ENCODE measurements at regions not wholly inside any gene's neighbourhood (a gene's known extent, or its start where the extent isn't known, plus 50 kb on each side); places are given as distances from the start of the nearest gene placed in this dataset.

DNA sequence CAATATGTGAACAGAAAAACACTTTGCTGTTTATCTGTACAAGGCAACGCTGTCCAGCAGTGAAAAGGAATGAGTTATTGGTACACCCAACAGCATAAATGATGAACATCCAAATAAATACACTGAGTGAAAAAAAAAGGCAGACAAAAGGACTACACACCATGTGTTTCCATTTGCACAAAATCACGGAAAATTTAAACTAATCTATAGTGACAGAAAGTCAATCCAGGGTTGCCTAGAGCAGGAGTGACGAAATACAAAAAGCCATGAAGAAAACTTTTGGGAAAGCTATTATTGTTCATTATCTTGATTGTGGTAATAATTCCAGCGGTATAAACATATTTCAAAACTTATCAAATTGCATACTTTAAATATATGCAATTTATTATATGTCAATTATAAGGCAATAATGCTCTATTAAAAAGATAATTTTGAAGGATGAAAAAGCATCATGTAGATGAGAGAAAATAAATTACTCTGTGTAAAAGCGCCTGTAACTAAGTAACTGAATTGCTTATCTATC, 578.0 kb upstream of the TMEM132C start:
- no peak for FAIRE-seq

DNA sequence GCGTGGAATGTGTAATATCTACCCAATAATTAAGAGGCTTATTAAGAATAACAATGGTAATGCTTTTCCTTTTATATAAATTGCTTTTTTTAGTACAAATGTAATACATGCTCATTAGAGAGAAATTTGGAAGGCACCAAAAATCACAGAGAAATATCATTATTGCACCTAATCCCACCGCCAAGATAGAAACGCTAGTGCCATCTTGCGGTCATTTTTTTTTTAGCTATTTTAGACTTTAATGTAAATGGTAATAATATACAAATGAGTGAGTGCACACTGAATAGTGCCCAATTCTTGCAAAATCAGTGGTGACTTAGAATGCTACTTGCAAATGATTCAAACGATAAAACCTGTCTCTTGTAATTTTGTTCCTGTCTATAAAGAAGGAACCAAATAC, 576.8 kb upstream of the TMEM132C start:
- FAIRE-seq, result no peak

DNA sequence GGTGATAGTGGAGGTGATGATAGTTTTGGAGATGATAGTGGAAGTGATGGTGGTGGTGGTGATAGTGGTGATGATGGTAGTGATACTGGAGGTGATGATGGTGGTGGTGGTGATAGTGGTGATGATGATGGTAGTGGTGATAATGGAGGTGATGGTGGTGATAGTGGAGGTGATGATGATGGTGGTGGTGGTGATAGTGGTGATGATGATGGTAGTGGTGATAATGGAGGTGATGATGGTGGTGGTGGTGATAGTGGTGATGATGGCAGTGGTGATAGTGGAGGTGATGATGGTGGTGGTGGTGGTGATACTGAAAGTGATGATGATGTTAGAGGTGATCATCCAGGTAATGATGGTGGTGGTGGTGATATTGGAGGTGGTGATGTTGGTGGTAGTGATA, 570.0 kb upstream of the TMEM132C start:
- no peak for FAIRE-seq

DNA sequence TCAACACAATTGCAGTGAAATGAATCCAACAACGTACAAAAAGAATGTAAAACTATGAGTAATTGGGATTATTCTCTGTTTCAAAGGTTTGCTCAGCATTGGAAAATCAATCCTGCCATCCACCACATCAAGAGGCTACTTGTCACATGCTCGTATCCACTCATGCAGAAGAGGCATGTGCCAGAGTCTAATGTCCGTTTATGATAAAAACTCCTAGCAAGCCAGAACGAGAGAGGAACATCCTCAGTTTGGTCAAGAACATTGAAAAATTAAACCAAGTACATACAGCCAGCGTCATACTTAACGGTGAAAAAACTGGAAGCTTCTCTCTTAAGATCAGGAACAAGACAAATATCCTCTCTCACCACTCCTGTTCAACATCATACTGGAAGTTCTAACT, 563.9 kb upstream of the TMEM132C start:
- FAIRE-seq, result no peak

DNA sequence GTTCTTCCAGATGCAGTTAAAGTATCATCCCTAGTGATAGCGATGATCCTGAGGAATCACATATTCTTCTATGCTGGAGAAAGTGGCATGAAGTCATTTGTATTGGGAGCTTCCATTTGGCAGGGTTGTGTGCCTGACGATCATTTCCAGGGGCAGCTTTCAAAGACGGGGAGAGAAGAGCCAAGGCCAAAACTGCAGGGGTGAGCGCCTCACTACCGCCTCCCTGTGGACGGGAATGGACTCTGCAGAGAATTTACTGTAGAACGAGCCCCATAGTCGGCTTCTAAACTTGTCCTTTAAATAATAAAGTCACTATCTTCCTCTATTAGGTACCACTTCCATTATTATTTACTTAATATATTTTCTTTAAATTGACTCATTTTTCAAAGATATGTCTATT, 555.9 kb upstream of the TMEM132C start:
- FAIRE-seq, result no peak

DNA sequence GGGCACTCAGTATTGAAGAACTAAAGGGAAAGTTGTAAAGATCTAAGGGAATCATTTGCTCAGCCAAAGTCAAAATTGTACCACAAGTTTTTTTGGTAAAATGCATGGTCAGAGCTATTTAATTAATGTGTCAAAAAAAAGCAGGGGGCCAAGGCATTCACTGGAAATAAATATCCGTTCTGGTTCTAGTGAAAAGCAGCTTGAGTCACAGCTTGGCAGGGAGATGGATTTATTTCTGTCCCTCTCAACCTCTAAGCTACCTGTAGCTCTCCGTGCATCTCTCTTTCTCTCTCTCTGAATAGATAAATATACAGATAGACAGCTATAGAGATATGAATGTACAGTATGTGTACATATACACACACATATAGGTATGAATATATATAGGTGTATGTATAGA, 554.4 kb upstream of the TMEM132C start:
- FAIRE-seq, result no peak

DNA sequence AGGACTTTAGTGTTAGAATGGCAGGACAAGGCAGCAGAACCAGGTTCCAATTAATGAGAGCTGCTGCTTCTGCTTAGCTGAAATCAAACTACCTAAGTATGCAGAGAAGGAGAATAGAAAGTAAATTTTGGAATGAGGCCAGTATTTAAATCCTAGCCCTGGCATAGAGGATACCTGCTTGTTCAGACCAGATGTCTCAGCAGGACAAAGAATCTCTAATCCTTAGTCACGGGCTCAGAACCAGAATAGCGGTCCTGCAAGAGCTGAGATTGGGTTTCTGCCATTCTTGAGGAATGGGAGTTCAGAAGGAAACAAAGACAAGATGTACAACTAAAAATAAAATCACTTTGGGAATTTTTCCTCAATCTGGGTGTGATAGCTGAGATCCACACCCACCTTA, 550.8 kb upstream of the TMEM132C start:
- FAIRE-seq, result no peak

DNA sequence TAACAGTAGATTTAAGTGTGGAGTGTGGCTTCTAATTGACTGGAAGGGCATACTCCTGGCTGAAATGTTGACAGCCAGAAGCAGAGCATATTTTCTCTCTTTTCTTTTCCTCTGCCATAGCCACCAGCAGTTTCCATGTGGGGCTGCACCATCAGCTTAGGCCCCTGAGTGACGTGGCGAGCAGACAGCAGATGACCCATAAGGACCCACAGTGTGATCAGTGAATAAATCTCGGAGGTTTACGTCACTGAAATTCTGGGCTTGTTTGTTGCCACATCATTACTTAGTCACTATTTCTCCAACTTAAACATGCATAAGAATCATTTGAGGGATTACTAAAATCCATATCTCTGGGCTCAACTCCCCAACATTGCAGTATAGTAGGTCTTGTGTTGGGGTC, 549.7 kb upstream of the TMEM132C start:
- FAIRE-seq, result no peak

DNA sequence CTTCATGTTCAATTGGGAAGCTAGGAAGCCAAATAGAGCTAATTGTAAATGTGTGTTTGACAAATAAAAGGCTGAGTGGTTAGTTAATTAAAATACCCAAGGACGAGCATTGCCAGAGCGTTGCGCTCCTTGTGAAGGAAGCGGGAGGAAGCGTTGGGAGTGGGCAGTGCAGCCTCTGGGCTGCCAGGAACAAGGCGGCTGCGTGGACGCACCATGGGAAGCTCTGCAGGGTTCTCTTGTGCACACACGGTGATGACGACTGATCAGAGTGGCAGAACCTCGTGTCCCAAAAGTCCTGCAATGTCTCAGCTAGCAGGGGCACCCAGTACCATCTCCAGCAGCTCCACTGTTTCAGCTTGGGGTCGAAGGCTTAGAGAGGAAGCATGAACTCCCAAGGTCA, 546.6 kb upstream of the TMEM132C start:
- no peak for FAIRE-seq

DNA sequence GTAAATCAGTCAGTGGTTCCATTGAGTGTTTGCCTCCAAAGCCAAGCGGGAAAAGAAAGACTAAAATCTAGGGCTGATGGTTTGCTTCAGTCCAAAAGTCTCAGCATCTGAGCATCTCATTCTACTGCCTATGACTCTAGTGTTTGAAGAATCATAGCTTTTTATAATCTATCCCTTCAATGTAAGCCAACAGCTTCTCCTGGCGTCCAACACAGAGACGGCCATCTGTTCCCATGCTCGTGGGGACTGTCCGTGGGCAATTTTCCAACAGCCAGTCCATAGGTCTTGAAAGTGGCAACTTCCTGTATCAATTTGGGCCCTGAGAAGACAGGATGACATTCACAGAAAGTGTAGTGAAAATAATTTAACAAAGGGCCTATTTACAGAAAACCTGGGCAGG, 544.4 kb upstream of the TMEM132C start:
- no peak for FAIRE-seq

DNA sequence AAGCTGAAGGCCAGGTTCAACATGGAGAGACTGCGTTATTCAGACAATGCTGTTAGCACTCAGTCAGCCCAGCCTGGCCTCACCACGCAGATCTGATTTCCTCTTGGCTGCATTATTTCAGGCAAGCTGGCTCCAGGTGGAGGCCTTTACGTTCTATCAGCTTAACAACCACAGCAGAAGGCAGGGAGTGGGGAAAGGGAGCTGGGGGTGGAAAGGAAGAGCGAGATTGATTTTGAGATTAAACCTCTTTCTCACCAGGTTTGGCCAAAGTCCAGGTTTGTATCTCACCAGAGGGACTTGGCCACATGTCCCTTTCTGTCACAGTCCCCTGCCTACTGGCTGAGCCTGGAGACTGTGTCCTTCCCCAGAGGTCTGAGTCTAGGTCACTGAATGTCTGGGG, 543.7 kb upstream of the TMEM132C start:
- no peak for FAIRE-seq

DNA sequence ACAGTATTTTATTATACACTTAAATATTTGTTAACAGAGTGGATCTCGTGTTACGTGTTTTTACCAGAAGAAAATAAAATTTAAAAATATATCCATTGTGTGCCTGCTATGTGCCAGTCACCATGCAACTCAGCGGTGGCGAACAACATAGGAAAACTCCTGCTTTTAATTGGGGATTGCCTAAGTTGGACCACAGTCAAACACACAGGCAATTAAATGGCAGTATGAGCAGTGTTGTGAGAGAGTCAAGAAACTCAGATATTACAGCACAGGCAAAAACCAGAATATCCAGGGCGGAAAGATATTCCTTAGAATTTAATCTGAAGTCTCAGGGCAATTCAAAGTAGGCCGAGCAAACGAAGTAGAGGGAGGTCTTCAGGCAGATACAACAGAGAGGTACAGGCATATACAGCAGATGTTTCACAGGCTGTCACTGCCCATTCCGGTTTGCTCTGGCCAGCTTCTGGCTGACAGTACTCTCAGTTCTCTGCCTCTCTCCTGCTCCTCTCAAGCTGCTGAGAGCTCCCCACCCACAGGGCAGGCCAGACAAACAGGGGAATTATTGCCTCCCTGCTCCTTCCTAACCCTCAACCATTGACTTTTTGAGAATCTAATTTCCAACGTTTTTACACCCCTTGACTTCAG, 540.2 kb upstream of the TMEM132C start:
- FAIRE-seq, result no peak

DNA sequence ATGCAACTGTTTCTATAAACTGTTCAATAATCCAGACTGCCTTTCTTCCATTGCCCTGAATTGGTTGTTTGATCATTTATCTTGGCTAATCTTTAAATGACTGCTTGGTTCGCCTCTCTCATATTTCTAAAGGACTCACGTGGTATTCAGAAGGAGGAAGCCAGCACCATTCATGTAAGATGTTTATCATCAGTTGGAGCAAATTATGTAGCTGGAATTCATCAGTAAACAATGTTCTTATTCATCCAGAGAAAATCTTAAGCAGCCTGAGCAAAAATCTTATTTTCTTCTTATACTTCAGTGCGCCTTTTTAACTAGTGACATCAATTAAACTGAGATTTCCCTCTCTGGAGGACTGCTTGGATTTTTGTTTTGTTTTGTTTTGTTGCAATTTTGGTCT, 538.7 kb upstream of the TMEM132C start:
- FAIRE-seq, result no peak

DNA sequence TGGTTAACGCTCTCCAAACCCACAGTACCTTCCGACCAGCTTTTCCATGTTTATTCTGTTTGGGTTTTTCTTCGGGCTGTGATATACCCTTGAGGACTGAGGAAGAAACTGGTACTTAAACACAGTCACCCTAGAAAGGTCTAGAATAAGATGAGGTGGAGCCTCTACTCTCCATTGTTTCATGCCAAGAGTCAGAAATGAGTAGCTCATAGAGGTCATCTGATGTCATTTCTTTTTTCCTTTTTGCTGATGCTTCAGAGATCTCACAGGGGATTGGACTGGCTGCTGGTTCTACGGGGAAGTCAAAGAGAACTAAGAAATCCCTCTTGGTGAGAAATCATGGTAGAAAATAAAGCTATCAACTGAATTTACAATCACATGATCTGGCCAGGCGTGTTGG, 538.2 kb upstream of the TMEM132C start:
- FAIRE-seq, result no peak

DNA sequence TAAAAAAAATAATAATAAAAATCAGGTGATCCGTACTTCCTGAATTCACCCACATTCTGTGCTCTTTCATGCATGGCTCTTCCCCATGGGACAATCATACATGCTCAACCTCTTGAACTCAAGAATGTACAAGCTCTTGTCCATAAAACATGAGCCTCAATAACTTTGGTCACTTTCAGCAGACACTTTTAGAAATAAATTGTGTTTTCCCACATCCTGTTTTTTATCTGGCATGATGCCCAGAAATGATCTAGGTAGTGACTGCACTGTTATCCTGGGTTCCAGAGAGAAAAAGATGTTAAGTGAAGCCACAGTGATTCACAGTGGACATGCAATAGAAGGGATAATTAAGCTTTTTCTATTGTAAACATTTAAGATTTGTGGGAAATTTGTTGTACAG, 537.6 kb upstream of the TMEM132C start:
- no peak for FAIRE-seq

DNA sequence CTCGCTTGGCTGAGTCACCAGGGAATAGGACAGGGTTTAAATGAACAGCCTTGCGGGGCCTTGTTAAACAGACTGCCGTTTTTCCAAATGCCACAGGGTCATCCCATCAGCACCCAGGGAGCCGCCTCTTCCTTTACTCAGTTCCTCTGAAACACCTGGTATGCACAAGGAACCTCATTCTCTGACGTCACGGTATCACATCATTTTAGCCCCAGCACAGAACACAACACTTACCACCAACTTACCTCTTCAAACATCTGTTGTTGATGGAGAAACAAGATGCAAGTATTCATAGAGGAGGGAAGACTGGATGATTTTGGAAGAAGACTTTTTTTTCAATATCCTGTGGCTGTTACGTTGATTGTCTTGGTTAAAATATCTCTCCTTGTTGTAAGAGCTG, 535.3 kb upstream of the TMEM132C start:
- FAIRE-seq, result no peak

DNA sequence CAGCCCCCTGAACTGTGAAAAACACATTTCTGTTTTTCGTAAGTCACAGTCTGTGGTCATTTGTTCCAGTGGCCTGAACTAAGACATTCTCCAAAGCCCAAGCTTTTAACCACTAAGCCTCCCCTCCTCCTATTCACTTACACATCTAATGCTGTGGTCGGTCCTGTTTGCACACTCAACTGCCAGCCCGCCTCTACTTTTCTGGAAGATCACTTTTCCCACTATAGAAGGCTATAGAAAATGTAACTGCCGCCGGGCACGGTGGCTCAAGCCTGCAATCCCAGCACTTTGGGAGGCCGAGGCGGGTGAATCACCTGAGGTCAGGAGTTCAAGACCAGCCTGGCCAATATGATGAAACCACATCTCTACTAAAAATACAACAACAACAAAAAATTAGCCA, 524.7 kb upstream of the TMEM132C start:
- FAIRE-seq, result no peak

DNA sequence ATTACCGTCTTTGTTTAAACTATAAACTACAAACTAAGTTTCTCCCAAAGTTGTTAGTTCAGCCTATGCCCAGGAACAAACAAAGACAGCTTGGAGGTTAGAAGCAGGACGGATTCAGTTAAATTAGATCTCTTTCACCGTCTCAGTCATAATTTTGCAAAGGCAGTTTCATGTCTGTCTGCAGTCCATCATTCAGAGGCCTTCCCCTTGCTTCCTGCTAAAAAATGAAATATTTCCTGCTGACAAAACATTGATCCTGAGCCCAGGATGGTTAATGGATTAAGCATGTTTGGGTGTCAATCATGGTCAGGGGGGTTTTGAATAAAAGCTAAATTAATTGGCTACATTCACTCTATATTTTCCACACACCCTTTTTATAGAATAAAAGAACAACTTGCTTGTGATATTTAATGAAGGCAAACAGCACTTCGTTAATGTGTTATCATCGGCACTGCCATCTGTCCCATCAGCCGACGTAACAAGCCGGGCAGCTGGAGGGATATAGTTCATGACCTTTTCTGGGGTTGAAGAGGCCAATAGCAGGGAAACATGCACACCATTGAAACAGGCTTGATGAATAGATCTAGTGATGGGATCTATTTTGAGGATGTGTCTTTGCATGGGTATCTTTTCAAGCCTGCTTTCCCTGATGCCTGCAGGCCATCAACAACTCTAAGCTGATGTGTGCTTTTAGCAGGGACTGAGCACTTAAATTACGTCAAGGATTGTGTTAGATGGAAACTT, 521.3 kb upstream of the TMEM132C start:
- no peak for FAIRE-seq

DNA sequence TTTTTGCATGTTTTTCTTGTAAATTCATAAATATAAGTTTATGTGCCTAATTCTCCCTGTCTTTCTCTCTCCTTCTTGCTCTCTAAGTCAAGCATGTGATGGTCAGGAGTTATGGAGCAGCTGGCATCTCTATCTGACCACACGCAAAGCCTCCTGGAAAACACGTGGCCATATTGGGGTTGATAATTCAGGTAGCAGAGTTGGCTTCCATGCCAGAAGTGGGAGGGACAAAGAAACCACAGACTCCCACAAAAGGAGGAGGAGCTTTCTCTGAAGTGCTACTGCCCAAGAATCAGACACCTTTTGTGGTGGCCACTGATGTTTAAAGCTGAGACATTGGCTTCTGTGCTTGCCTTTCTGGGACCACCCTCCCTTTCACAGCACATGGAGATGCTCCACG, 517.6 kb upstream of the TMEM132C start:
- FAIRE-seq, result no peak

DNA sequence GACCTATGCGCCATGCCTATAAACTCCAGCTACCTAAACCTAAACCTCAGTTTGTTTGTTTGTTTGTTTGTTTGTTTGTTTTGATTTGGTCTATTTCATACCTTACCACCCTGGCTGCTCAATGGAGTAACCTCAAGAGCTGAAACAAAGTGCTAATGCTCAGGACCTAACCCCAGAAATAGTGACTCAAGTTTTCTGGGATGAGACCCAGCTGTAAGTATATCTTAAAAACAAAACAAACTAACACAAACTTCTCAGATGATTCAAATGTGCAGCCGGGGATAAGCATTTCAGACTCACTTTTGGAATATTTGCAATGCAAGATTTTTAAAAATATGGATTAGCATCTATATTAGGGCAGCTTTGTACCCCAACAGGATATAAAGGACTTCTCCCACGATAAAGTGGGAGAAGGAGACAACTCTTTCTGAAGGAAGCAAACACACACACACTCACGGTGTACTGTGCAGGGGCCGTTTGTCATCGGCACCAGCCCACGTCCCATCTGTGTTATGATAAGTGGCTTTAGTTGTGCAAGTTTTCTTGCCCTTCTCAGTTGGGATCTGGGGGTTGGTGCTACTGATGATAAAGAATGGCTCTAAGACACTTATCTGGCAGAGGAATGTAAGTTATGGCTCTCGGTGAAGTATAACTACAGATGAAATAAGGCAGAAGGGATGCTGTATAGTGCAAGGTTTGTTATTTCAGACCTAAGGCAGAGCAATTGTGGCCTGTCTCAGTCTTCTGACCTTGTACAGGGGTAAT, 516.7 kb upstream of the TMEM132C start:
- no peak for FAIRE-seq

DNA sequence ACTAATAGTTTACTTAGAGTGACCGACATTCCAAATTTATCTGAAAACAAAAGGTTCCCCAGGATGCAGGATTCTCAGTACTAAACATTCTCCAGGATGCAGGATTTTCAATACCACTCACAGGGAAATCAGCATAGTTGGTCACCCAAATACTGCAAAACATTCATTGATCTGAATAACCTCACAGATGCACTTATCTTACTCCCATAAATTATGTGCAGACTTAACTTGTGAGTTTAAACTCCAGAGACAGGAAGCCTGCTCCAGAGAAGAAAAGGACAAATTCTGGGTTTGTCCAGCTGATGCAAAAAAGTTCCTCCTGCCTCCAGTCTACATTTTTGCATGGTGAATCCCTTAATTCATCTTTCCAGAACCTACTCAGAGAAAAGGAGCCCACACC, 514.2 kb upstream of the TMEM132C start:
- no peak for FAIRE-seq

DNA sequence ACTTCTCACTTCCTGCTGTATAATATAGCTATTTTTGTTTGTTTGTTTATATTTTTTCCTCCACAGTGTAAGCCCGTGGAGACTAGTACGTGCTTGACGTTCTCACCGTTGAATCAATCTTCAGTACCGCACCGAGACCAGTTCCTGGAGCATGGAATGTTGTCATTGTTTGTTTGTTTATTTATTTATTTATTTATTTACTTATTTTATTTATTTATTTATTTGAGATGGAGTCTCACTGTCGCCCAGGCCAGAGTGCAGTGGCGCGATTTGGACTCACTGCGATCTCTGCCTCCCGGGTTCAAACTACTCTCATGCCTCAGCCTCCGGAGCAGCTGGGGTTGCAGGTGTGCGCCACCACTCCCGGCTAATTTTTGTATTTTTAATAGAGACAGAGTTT, 506.6 kb upstream of the TMEM132C start:
- no peak for FAIRE-seq

DNA sequence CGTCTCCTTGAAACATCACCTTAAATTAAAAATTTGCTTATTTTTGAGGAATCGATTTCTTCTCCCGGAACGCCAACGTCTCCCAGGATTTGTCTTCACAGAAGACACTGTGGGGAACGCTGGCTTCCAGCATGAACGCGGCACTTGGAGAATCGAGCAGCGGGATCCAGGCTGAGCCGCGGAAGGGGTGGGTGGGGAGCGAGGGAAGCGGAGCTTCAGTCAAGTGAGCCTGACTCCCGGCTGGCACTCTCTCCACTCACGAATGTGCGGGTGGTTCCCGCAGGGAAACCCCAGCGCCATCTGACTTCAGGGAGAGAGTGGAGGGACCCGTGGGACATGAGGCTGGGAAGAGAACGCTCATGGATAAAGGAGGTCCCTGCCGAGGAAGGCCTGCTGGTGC, 506.0 kb upstream of the TMEM132C start:
- no peak for FAIRE-seq

DNA sequence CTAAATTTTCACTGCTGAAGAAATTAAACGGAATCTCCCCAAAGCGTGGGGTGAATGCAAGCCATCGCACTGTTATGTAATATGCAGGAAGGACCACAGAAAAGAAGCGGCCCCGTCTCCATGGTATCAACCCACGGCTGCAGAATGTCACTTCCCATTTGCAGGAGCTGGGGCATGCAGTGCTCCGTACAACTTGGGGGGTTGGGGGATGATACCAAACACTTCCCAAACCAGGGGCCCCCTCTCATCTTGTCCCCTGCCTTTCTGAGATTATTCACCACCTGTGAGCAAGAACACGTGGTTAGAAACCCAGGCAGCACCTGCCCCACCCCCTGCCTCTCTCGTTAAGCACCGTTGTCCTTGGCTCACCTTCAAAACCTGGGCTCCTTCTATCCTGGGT, 505.1 kb upstream of the TMEM132C start:
- FAIRE-seq, result no peak
